GM19463 (cell line): ENCODE measurements at regions not wholly inside any gene's neighbourhood (a gene's known extent, or its start where the extent isn't known, plus 50 kb on each side); places are given as distances from the start of the nearest gene placed in this dataset.
"Not testable (repeated sequence)": the region's sequence is repeated elsewhere in the genome, so short reads cannot be mapped to it uniquely, and the experiment has no call there.

Source experiments
- ATAC-seq: cut with Tn5 transposase; IDR thresholded peaks from one replicate; pipeline ENCODE4 v1.9.1; 2021; ENCODE audit warnings: mild to moderate bottlenecking, moderate library complexity; ENCODE audit not compliant: unreplicated experiment

DNA sequence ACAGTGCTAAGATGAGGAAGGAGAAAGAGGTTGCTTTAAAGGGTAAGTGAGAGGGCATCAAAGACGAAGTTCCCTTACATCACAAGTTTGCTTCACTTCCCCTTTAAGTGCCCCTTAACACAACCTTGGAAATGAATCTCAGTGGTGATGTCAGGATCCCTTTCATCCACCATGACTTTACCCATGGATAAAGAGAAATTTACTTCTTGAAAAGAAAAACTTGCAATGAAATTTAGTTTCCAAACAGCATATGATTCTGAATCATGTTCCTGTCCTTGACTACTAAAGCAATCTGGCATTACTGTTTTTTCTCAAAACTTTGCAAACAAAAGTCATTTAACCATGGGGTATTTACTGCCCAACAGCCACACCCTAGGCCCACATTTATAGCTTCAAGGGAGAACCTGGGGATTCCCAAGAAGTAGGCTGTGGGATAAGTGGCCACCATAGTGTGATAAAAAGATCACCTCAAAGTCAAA lies 135.9 kb downstream of the ITGB8 start:
- ATAC-seq: no peak

DNA sequence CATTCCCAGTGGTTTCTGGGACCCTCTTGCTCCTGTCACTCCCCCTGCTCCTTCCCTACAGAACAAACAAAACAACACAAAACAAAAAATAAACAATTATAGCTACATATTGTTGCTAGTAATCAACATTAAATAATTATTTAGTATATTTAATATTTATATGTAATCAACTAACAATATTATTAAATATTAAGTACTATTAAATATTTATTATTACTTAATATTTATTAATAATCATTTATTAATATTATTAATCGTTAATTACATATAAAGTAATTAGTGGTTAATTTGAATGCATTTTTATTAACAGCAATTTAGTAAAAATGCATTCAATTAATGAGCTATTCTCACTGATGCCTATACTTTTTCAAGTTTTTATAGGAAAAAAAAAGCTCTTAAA lies 139.4 kb downstream of the ITGB8 start:
- no peak for ATAC-seq

DNA sequence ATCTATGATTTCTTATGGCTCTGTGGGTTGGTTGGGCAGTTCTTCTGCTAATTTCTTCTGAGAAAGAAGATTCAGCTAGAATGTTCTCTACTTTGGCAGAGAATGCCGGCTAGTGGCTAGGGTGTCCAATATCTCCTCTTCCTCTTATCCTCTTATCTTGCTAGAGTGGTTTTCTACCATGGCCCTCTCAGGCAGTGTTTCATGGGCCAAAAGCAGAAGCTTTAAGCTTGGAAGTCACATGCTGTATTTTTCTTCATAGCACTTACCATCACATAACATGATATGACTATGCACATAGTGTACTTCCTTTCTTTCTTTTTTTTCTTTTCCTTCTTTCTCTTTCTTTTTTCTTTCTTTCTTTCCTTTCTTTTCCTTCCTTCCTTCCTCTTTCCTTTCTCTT lies 140.0 kb downstream of the ITGB8 start:
- ATAC-seq: no peak

DNA sequence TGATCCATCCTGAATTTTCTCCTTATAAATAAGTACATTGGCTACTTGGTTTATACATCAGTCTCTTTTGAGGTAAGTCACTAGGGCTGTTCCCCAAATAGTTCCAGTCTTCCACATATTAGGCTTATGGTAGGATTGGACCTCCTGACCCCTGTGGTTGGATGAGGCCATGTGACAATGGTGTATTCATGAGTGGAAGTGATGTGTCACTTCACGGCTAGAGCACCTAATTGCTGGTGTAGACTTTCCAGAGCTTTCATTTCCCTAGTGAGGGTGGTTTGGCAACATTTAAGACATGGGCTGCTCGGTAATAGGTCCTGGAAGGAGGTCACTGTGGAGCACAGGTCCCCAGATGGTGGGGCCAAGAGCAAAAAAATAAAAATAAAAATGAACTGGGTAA lies 141.2 kb upstream of the ABCB5 start:
- ATAC-seq: no peak

DNA sequence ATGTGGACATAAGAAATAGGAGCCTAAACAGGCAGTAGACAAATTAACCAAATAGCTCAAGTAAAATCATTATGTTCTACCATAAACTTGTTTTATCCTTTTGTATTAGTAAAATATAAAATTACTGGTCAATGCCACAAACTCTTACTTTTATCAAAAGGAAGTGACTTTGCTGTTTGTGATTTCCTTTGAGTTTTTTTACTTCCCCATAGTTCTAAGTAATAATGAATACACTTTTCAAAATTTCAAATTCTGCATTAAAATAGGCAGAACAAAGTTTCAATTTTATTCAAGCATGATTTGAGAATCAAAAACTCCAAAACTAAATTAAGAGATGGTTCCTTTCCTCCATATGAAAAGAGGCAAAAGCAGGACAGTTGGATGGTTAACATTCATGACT lies 139.7 kb upstream of the ABCB5 start:
- ATAC-seq: no peak

DNA sequence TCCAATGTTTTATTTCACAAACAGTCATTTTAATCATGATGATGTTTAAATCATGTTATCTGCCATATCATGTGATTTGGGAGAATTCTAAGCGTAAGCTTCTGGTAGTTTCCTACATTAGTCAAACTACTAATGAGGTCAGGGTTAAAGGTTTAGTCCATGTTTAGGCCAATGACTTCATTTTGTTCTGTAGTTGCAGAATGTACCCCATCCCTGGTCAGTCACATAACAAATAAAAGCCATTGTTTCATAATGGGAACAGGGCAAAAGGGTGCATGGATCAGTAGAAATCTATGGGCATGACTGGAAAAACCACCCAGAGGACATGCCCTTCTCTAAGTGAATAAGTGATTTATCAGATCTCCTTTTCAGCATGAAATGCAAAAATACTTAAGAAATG lies 138.4 kb upstream of the ABCB5 start:
- ATAC-seq: no peak

DNA sequence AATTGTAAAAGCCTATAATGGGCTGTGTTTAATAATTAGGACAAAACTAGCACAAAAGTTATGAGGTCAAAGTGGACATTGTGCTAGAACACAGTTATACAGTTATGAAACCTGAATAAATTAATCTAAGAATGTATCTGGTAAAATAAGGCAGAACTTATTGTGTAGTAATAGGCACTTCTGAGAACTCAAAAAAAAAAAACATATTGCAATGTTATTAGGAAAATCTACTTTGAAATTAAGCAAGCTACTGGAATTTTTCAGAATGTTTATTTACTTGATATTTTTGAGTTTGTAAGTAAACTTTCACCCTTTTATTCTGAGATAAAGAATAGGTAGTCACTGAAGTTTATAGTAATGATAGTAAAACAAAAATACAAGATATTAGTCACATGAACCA lies 135.8 kb upstream of the ABCB5 start:
- ATAC-seq: no peak

DNA sequence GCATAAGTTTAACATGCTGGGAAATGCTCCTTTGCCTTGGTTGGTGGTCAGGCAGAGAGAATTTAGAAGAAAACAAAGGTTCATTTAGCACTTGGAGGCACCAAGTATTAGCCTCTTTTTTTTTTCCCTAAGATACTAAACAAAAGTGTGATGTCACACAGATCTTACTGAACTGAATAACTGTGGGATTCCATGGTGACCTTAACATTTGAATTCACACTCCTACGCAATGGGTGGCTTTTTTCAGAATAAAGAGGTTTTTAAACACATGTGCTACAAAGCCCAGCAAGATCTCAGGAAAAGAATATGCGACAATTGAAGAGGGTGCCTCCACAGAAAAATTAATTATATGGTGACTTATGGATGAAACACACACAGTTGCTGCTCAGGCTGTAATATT lies 133.4 kb upstream of the ABCB5 start:
- ATAC-seq: no peak

DNA sequence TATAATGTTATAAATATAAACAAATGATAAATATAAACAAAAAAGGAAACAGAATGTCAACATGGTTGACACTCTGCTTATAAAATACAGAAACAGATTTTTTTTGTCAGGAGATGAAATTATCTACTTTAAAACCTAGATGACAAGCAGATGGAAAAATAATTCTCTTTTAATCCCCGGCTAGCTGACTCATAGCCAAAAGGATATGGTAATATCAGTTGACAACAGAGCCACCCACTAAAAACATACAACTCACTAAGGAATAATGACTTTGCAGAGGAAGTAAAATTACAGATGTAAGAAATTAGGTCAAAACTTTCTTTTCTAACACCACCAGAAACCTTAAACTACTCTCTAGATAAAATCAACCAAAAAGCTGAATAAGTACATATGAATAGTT lies 131.1 kb upstream of the ABCB5 start:
- no peak for ATAC-seq

DNA sequence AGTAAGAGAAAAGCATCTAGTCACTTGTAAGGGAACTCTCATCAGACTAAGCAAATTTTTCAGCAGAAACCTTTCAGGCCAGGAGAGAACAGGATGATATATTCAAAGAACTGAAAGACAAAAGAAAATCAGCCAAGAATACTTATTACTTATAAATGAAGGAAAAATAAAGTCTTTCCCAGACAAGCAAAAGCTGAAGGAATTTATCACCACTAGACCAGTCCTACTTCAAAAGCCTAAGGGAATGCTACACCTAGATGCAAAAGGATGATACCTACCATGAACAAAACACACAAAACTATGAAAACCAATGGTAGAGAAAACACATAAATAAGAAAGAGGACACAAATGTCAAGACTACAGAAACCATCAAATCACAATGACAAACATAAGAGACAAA lies 126.6 kb upstream of the ABCB5 start:
- ATAC-seq: no peak

DNA sequence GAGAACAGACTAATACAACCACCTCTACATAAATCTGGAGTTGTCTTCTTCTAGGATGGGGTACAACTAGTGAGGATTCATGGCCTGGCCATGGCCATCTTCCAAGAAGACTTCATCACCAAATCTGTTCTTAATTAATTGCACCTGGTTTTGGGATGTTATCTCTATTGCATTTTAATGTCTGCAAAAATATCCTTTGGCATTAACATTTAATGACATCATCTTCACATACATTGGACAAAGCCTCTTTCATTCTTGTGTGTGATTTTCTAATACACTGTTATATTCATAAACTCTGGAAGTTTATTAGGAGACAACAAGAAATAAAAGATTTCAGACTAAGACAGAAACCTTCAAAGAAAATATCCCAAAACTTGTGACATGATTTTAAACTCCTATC lies 124.2 kb upstream of the ABCB5 start:
- ATAC-seq: no peak

DNA sequence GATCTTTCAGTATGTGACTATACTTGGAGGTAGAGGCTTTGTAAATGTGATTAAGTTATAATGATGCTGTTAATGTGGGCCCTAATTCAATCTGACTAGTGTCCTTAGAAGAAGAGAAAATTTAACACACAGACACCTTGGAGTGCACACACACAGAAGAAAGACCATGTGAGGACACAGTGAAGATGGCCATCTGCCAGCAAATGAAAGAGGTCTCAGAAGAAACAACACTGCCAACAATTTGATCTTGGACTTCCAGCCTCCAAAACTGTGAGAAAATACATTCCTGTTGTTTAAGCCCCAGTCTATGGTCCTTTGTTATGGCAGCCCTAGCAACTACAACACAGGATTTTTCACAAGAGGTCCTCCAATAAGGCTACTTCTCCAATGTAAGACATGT lies 120.9 kb upstream of the ABCB5 start:
- no peak for ATAC-seq

DNA sequence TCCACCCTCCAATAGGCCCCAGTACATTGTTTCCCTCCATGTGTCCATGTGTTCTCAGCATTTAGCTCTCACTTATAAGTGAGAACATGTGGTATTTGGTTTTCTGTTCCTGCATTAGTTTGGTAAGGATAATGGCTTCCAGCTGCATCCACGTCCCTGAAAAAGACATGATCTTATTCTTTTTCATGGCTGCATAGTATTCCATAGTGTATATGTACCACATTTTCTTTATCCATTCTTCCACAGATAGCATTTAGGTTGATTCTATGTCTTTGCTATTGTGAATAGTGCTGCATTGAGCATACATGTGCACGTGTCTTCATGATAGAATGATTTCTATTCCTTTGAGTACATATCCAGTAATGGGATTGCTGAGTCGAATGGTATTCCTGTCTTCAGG lies 114.0 kb upstream of the ABCB5 start:
- ATAC-seq: not testable (repeated sequence)

DNA sequence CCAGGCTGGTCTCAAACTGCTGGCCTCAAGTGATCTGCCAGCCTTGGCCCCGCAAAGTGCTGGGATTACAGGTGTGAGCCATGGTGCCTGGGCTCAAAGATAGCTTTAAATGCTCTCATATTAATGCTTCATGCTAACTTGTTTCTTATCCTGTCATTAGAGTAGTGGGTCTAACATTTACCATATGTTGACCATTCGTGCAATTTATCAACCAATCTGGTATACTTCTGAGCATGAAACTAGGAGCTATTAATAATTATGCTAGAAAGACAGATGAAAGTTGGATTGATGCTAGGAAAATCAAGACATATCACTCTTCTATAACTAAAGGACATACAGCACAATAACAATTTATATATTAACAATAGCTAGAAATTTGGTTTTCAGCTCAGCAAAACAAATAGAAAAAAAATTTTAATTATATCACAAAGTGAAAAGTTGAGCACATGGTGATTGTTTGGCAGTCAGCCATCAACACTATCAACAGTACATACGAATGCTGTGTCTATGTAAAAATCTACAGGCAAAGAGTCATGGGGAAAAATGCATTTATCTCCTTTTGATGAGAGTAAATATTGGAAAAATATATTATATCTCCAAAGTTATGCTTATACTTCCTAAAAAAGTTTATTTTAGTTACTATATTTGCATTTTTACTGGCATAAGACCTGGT lies 112.1 kb upstream of the ABCB5 start:
- no peak for ATAC-seq

DNA sequence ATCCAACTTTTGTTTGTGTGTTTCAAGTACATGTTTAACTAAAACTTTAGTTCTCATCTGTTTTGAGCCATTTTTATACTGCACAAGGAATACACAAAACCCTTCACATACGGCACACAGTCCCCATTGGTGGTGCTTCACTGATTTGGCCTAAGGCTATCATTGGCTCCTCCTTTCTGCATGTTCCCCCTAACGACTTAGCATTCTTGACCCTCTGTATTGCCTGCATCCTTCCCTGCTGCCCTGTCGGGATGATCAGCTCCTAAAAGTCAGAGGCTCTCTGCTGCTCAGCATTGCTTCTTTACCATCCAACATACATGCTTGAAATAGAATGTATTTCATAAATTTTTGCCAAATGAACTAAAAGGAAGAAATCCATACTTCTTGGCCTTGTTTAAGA lies 111.4 kb upstream of the ABCB5 start:
- no peak for ATAC-seq

DNA sequence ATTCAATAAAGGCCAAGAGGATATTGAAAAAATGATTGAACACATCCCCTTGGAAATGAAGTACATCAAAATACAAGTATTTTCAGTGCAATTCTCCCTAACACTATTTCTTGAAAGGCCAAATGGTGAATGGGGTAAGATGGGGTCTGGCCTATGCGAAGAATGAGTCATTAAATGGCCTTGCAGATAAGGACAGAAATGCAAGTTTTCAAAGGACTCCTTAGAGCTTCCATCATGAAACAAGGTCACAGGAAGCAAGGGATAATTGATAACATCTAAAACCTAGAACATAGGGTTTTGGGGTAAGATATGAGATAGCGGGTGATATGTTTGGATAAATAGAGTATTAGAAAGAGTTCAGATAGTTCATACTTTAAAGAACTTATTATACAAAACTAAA lies 109.3 kb upstream of the ABCB5 start:
- no peak for ATAC-seq

DNA sequence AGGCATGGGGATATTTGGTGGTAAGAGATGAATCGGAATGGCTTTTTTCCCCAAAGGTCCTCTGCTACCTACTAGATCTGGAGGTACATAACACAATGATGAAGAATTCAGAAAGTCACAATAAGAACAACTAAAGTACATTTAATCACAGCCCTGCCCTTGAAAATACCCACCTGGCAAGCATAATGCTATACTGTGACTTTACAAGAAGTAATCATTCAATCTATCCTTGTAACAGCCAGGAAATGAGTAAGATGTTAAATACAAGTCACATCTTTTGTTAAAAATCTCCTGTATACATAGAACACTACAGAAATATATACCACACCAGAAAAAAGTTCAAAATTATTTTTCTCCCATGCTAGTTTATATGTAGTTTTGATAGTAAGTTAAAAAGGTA lies 108.3 kb upstream of the ABCB5 start:
- no peak for ATAC-seq

DNA sequence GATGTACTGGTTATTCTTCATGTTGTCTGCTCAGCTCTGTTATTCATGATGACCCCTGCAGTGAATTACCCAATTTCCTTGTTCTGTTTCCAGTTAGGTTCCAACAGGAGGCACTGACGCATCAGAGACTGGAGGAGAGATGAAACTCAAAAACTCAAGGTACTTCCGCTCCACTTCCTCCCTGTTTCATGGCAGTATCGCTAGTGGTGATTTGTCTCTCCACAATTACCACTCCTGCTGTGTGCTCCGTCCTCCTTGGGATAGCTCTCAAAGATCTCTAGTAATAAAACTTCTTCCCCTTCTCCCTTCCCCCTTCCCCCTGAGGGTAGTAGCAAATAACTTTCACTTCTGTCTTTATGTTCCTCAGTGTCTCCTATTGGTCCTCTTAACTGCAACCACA lies 107.4 kb upstream of the ABCB5 start:
- no peak for ATAC-seq

DNA sequence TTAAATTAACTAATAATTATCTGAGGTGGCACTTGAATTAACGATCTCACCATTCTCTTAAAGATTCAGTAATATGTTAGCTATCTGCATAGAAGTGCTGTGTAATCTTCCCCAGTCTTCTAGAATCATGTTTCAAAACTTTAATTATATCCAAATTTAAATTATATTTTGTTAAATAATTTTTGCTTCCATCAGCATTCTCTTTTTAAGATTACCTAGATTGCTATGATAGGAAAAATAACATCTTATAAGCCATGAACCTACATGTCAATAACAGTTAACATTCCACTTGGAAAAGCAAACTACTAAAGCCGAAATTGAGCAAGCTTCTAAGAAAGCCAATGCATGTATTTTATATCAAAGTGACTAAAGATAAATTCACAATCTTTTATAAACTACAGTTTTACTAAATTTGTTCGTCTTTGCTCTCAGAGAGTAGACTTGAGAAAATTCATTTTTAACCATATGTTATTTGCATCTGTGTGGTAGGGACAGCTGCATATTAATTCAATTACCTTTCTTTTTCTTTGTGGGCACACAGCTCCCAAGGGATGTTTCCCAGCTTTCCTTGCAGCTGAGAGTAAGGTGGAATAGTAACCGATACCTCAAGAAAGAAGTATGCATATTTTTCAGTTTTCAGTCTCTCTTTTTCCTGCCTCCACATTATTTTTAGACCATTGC lies 105.4 kb upstream of the ABCB5 start:
- ATAC-seq: no peak

DNA sequence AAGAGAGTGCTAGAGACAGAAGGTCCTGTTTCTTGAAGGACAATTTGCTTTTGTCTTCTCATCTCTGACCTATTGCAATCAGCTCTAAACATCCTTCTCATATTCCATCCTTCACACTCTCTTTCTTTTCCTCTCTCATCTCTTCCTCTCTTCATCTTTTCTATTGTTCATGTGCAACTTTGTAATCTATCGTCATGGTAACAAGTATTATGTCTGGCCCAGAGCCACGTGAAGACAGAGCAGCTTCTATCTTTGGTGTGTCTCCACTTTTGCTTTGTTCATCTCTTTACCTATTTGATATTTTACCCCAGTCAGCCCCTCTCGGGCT lies 104.9 kb upstream of the ABCB5 start:
- ATAC-seq: no peak

DNA sequence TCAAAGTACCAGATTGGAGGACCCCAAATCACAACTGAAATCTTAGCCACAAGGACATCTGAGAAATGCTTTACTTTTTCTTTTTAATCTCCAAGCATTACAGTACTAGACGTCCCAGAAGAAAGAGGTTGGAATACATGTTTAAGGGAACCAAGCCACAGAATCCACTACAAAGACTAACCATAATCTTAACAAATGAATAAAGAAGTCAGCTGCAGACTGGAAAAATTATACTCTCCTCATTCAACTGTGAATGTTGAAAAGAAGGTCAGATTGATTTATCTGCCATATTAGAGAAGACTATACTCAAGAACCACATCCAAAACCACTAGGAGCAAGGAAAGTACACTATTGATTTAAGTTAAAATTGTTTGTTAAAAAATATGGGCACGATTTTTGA lies 102.1 kb upstream of the ABCB5 start:
- ATAC-seq: no peak

DNA sequence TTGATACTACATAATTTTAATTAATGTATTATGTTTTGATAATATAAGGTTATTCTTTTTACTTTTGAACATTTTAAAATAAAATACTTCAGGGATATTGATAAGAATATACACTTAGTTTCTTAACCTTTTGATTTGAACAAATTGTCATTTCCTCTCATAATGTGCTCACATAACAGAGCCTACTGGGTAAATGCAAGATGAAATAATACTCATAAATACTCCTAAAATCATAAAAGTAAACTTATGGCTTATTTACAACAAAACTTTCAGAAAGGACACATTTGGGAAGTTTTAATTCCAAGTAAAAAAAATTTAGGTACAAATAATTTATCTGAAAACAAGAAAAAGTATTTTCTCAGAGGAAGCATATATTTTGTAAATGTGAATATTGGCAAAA lies 101.6 kb upstream of the ABCB5 start:
- no peak for ATAC-seq

DNA sequence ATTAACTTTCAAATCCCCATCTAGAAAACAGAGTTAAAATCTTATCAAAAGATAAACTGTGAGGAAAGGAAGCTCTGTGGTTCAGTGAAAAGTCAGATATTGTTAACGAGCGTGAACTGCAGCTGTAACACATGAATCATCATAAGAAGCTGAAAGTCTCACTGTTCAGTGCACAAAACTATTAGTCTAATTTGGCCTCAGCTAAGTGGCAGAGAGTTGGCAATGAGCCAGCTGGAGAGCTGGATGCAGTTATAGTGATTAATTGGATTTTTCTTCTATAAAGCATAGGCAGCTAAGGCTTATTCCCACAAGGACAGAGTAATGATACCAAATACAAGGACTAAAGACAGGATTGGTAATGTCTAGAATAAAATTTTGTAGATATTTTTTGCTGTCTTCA lies 101.1 kb upstream of the ABCB5 start:
- ATAC-seq: no peak
